DND-41 (cell line): ENCODE measurements at regions not wholly inside any gene's neighbourhood (a gene's known extent, or its start where the extent isn't known, plus 50 kb on each side); places are given as distances from the start of the nearest gene placed in this dataset.

ENCODE experiments used
- CTCF ChIP-seq: IDR thresholded peaks from 2 replicates; pipeline ENCODE4 v1.5.1; 2012; ENCODE audit warnings: borderline replicate concordance, low read length, moderate library complexity, mild to moderate bottlenecking; ENCODE audit not compliant: poor library complexity, severe bottlenecking; ENCODE audit errors: extremely low read depth
- EZH2 ChIP-seq: IDR thresholded peaks from 3 replicates; pipeline ENCODE4 v1.6.1; 2012; ENCODE audit warnings: borderline replicate concordance, low read depth, mild to moderate bottlenecking, moderate library complexity, low read length, inconsistent platforms; ENCODE audit not compliant: severe bottlenecking

GRCh38 chr2:119059287-119059686 is 99.3 kb downstream of the C1QL2 start:
- no peak for TF ChIP-seq CTCF
- no peak for TF ChIP-seq EZH2
